Neuronal stem cell (in vitro differentiated cells): ENCODE measurements at regions not wholly inside any gene's neighbourhood (a gene's known extent, or its start where the extent isn't known, plus 50 kb on each side); places are given as distances from the start of the nearest gene placed in this dataset.
"Not testable (repeated sequence)": the region's sequence is repeated elsewhere in the genome, so short reads cannot be mapped to it uniquely, and the experiment has no call there.

ENCODE experiments used
- DNase-seq: peaks from one replicate; pipeline ENCODE4 v3.0.0-alpha.2; 2013; ENCODE audit warnings: low spot score
- H2AFZ ChIP-seq: one replicate; pipeline ENCODE4 v1.6.1; 2013; ENCODE audit warnings: mild to moderate bottlenecking, low read length, inconsistent platforms
- H2AK5ac ChIP-seq: 2 replicates; pipeline ENCODE4 v1.6.1; 2013; ENCODE audit warnings: low read depth, mild to moderate bottlenecking, inconsistent platforms, low read length, moderate library complexity, mixed read lengths
- H2BK120ac ChIP-seq: 2 replicates; pipeline ENCODE4 v1.6.1; 2013; ENCODE audit warnings: low read depth, mild to moderate bottlenecking, inconsistent platforms, low read length, moderate library complexity, mixed read lengths
- H2BK12ac ChIP-seq: one replicate; pipeline ENCODE4 v1.6.1; 2013; ENCODE audit warnings: low read length, inconsistent platforms
- H2BK15ac ChIP-seq: 2 replicates; pipeline ENCODE4 v1.6.1; 2013; ENCODE audit warnings: mild to moderate bottlenecking, low read length, inconsistent platforms, mixed read lengths
- H2BK5ac ChIP-seq: one replicate; pipeline ENCODE4 v1.6.1; 2013; ENCODE audit warnings: inconsistent platforms, mild to moderate bottlenecking, low read length, moderate library complexity
- H3K14ac ChIP-seq: one replicate; pipeline ENCODE4 v1.6.1; 2013; ENCODE audit warnings: low read length, inconsistent platforms
- H3K18ac ChIP-seq: 2 replicates; pipeline ENCODE4 v1.6.1; 2013; ENCODE audit warnings: low read length, inconsistent platforms
- H3K23ac ChIP-seq: 2 replicates; pipeline ENCODE4 v1.6.1; 2013; ENCODE audit warnings: low read depth, mild to moderate bottlenecking, mixed read lengths, low read length, inconsistent platforms; ENCODE audit not compliant: poor library complexity
- H3K27ac ChIP-seq: replicated peaks from 3 replicates; pipeline ENCODE4 v1.5.1; 2013; ENCODE audit warnings: low read length, inconsistent platforms
- H3K27me3 ChIP-seq, 3 experiments: 2 replicates each; pipeline ENCODE4 v1.6.1; 2013; ENCODE audit warnings: low read length in 3 of 3, mild to moderate bottlenecking in 2 of 3, inconsistent platforms in 1 of 3, low read depth in 1 of 3, mixed read lengths in 1 of 3, moderate library complexity in 1 of 3; ENCODE audit not compliant: control insufficient read depth in 3 of 3, insufficient read depth in 3 of 3
- H3K36me3 ChIP-seq, 2 donors: replicated peaks in 1 of 2; 2 replicates each; pipeline ENCODE4 v1.6.1; 2013; ENCODE audit warnings: low read length in 2 of 2; ENCODE audit not compliant: control insufficient read depth in 2 of 2, insufficient read depth in 2 of 2
- H3K4ac ChIP-seq: 2 replicates; pipeline ENCODE4 v1.6.1; 2013; ENCODE audit warnings: inconsistent platforms, mild to moderate bottlenecking, low read length, moderate library complexity
- H3K4me1 ChIP-seq, 2 donors: 1 replicate in 1 of 2; 2 replicates in 1 of 2; pipeline ENCODE4 v1.6.1; 2013; ENCODE audit warnings: low read length in 2 of 2, low read depth in 1 of 2; ENCODE audit not compliant: control insufficient read depth in 2 of 2, insufficient read depth in 1 of 2
- H3K4me2 ChIP-seq: one replicate; pipeline ENCODE4 v1.6.1; 2013; ENCODE audit warnings: mild to moderate bottlenecking, low read length, inconsistent platforms; ENCODE audit not compliant: insufficient read depth, poor library complexity, severe bottlenecking
- H3K4me3 ChIP-seq, 2 donors: 2 replicates each; pipeline ENCODE4 v1.5.1; 2013; ENCODE audit warnings: low read length in 2 of 2, mild to moderate bottlenecking in 2 of 2, inconsistent platforms in 1 of 2, moderate library complexity in 1 of 2
- H3K79me1 ChIP-seq: one replicate; pipeline ENCODE4 v1.6.1; 2013; ENCODE audit warnings: low read depth, mild to moderate bottlenecking, inconsistent platforms, low read length, moderate library complexity
- H3K9ac ChIP-seq: one replicate; pipeline ENCODE4 v1.6.1; 2013; ENCODE audit warnings: mild to moderate bottlenecking, low read depth, low read length, inconsistent platforms; ENCODE audit not compliant: poor library complexity
- H3K9me3 ChIP-seq, 2 donors: replicated peaks in 1 of 2; 2 replicates each; pipeline versions ENCODE3 to v1.6.1; 2013; ENCODE audit warnings: low read length in 2 of 2, mild to moderate bottlenecking in 2 of 2, inconsistent platforms in 1 of 2, low read depth in 1 of 2, mixed read lengths in 1 of 2, moderate library complexity in 1 of 2; ENCODE audit not compliant: control insufficient read depth in 2 of 2, insufficient read depth in 1 of 2
- H4K8ac ChIP-seq: one replicate; pipeline ENCODE4 v1.6.1; 2013; ENCODE audit warnings: low read depth, mild to moderate bottlenecking, inconsistent platforms, low read length, moderate library complexity
- H4K91ac ChIP-seq: one replicate; pipeline ENCODE4 v1.6.1; 2013; ENCODE audit warnings: low read length, low read depth, mild to moderate bottlenecking, inconsistent platforms; ENCODE audit not compliant: poor library complexity
- WGBS, 2 donors: extraction: QIAGEN DNeasy Blood & Tissue Kit; methylation state at CpG; one replicate each; pipeline ENCODE4 v1.1.7; 2013; ENCODE audit warnings: missing lambda C conversion rate in 2 of 2, mixed read lengths in 1 of 2; ENCODE audit not compliant: insufficient read length in 2 of 2, insufficient replicate concordance in 1 of 2; ENCODE audit errors: extremely low coverage in 2 of 2; 5-methylcytosine and 5-hydroxymethylcytosine counted together

- Histone ChIP-seq H2BK5ac (no peak overlapping the region), H3K4me3 (no peak overlapping the region), H3K4ac (no peak overlapping the region), H2BK120ac (no peak overlapping the region), H3K27me3 (no peaks in the 10 kb centered on the region), H2BK15ac (no peak overlapping the region), H4K91ac (no peak overlapping the region), H2BK12ac (no peak overlapping the region), H3K9me3 (no peaks in the 10 kb centered on the region), H3K14ac (no peak overlapping the region), H3K23ac (no peak overlapping the region), H3K9ac (no peak overlapping the region), H3K36me3 (no peaks in the 10 kb centered on the region), H2AFZ (no peak overlapping the region), H3K79me1 (no peaks in the 10 kb centered on the region), H3K4me1 (no peaks in the 10 kb centered on the region), H4K8ac (no peak overlapping the region), H3K4me2 (no peak overlapping the region), H3K18ac (no peak overlapping the region), H3K27ac (no peak overlapping the region), H2AK5ac (no peak overlapping the region)
- no CpG with 5 or more reads among the region's 2 CpGs for WGBS, 2 donors
- no peak for DNase-seq
These were observed 215.9 kb downstream of the BTBD3 start for GRCh38 chr20:12133553-12133952.

DNA sequence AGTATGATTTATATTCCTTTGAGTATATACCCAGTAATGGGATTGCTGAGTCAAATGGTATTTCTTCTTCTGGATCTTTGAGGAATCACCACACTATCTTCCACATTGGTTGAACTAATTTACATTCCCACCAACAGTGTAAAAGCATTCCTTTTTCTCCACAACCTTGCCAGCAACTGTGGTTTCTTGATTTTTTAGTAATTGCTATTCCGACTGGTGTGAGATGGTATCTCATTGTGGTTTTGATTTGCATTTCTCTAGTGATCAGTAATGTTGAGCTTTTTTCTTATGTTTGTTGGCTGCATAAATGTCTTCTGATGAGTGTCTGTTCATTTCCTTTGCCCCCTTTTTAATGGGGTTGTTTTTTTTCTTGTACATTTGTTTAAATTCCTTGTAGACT lies 228.3 kb downstream of the BTBD3 start:
- H2BK12ac ChIP-seq, H3K4me1 ChIP-seq, H2BK5ac ChIP-seq, H3K18ac ChIP-seq, H3K14ac ChIP-seq, H3K4me2 ChIP-seq, H2AK5ac ChIP-seq, H3K9me3 ChIP-seq, H3K79me1 ChIP-seq, H4K91ac ChIP-seq, H3K27me3 ChIP-seq, H3K23ac ChIP-seq, H3K4me3 ChIP-seq, DNase-seq, H2AFZ ChIP-seq, H3K36me3 ChIP-seq, H3K27ac ChIP-seq, H3K9ac ChIP-seq, H4K8ac ChIP-seq, H2BK15ac ChIP-seq, H2BK120ac ChIP-seq, H3K4ac ChIP-seq: not testable (repeated sequence)
- WGBS, 2 donors, result no CpG with 5 or more reads among the region's 1 CpG

- no peak overlapping the region for H3K14ac ChIP-seq
- H2AK5ac ChIP-seq, result no peak overlapping the region
- H2BK5ac ChIP-seq, result no peak overlapping the region
These were observed 235.3 kb downstream of the BTBD3 start for GRCh38 chr20:12152996-12153395.

DNA sequence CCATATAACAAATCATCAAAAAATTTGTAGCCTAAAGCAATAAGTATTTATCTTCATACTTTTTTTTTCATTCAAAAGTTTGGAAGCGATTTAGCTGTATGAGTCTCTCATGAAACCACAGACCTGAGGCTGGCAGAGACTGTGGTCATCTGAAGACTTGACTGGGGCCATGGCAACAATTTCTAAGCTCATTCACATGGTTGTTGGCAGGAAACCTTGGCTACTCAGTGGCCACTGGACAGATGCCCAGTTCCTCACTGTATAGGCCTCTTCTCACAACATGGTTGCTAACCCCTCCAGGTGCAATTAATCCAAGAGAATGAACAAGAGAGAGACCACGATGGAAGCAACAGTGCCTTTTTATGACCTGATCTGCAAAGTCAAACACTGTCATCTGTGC lies 235.9 kb downstream of the BTBD3 start:
- no peak overlapping the region for H2BK12ac ChIP-seq
- no peak overlapping the region for H2BK15ac ChIP-seq
- H2AFZ ChIP-seq, result no peak overlapping the region
- no peak for DNase-seq
- no peak overlapping the region for H2BK5ac ChIP-seq
- H3K18ac ChIP-seq, result no peak overlapping the region
- no peak overlapping the region for H3K9ac ChIP-seq
- no peaks in the 10 kb centered on the region for H3K79me1 ChIP-seq
- H4K91ac ChIP-seq, result no peak overlapping the region
- WGBS, 2 donors, result no CpG with 5 or more reads among the region's 2 CpGs
- H4K8ac ChIP-seq, result no peak overlapping the region
- no peak overlapping the region for H3K4me2 ChIP-seq
- H3K4me1 ChIP-seq, result no peaks in the 10 kb centered on the region
- no peaks in the 10 kb centered on the region for H3K9me3 ChIP-seq
- H3K27me3 ChIP-seq, result no peaks in the 10 kb centered on the region
- H2BK120ac ChIP-seq, result no peak overlapping the region
- no peak overlapping the region for H3K27ac ChIP-seq
- H3K36me3 ChIP-seq, result no peaks in the 10 kb centered on the region
- H3K4ac ChIP-seq, result no peak overlapping the region
- H3K4me3 ChIP-seq, result no peak overlapping the region
- no peak overlapping the region for H3K23ac ChIP-seq
- H2AK5ac ChIP-seq, result no peak overlapping the region
- no peak overlapping the region for H3K14ac ChIP-seq

More at GRCh38 chr20:12152996-12153395, 235.3 kb downstream of the BTBD3 start:
- Histone ChIP-seq H3K23ac (no peak overlapping the region), H2BK12ac (no peak overlapping the region), H3K9me3 (no peaks in the 10 kb centered on the region), H3K9ac (no peak overlapping the region), H3K4me3 (no peak overlapping the region), H2BK120ac (no peak overlapping the region), H3K4ac (no peak overlapping the region), H3K18ac (no peak overlapping the region), H3K79me1 (no peaks in the 10 kb centered on the region), H2AFZ (no peak overlapping the region), H3K4me2 (no peak overlapping the region), H4K8ac (no peak overlapping the region), H2BK15ac (no peak overlapping the region), H3K4me1 (no peaks in the 10 kb centered on the region), H3K27ac (no peak overlapping the region), H4K91ac (no peak overlapping the region), H3K36me3 (no peaks in the 10 kb centered on the region), H3K27me3 (no peaks in the 10 kb centered on the region)
- no peak for DNase-seq
- no CpG with 5 or more reads among the region's 1 CpG for WGBS, 2 donors
